GM21526 (cell line): ENCODE measurements at regions not wholly inside any gene's neighbourhood (a gene's known extent, or its start where the extent isn't known, plus 50 kb on each side); places are given as distances from the start of the nearest gene placed in this dataset.
"Not testable (repeated sequence)": the region's sequence is repeated elsewhere in the genome, so short reads cannot be mapped to it uniquely, and the experiment has no call there.

Experiments
- ATAC-seq: cut with Tn5 transposase; IDR thresholded peaks from one replicate; pipeline ENCODE4 v1.9.1; 2021; ENCODE audit warnings: moderate library complexity; ENCODE audit not compliant: unreplicated experiment, low FRiP score

GRCh38 chr3:181915551-181915950 lies 203.8 kb downstream of the SOX2 start:
- no peak for ATAC-seq

GRCh38 chr3:181916013-181916412 lies 204.3 kb downstream of the SOX2 start:
- ATAC-seq = no peak

- no peak for ATAC-seq
Observed at GRCh38 chr3:181917027-181917426, 205.3 kb downstream of the SOX2 start.

GRCh38 chr3:181919375-181919774 lies 207.7 kb downstream of the SOX2 start:
- no peak for ATAC-seq

GRCh38 chr3:181920409-181920808 lies 208.7 kb downstream of the SOX2 start:
- no peak for ATAC-seq

- ATAC-seq = peak; percentile 95
Observed at GRCh38 chr3:181921220-181921619, 209.5 kb downstream of the SOX2 start.

GRCh38 chr3:181925841-181926240 lies 214.1 kb downstream of the SOX2 start:
- ATAC-seq = not testable (repeated sequence)

GRCh38 chr3:181929501-181929900 lies 217.8 kb downstream of the SOX2 start:
- ATAC-seq = no peak

- no peak for ATAC-seq
Observed at GRCh38 chr3:181930105-181930504, 218.4 kb downstream of the SOX2 start.

- peak; percentile 72 for ATAC-seq
Observed at GRCh38 chr3:181932039-181932438, 220.3 kb downstream of the SOX2 start.

- peak; percentile 40 for ATAC-seq
Observed at GRCh38 chr3:181933052-181933618, 221.4 kb downstream of the SOX2 start.

- no peak for ATAC-seq
Observed at GRCh38 chr3:181935915-181936314, 224.2 kb downstream of the SOX2 start.

GRCh38 chr3:181936774-181937173 lies 225.0 kb downstream of the SOX2 start:
- ATAC-seq = no peak

GRCh38 chr3:181938580-181938979 lies 226.9 kb downstream of the SOX2 start:
- ATAC-seq = not testable (repeated sequence)

- no peak for ATAC-seq
Observed at GRCh38 chr3:181940703-181941102, 229.0 kb downstream of the SOX2 start.

- ATAC-seq = peak; percentile 84
Observed at GRCh38 chr3:181941250-181941649, 229.5 kb downstream of the SOX2 start.

GRCh38 chr3:181943285-181943684 lies 231.6 kb downstream of the SOX2 start:
- ATAC-seq = no peak

- no peak for ATAC-seq
Observed at GRCh38 chr3:181947606-181948005, 235.9 kb downstream of the SOX2 start.

- no peak for ATAC-seq
Observed at GRCh38 chr3:181948286-181948685, 236.6 kb downstream of the SOX2 start.

GRCh38 chr3:181952221-181952620 lies 240.5 kb downstream of the SOX2 start:
- ATAC-seq = no peak

GRCh38 chr3:181952929-181953328 lies 241.2 kb downstream of the SOX2 start:
- no peak for ATAC-seq

GRCh38 chr3:181955566-181955965 lies 243.8 kb downstream of the SOX2 start:
- peak; percentile 67 for ATAC-seq

- peak; percentile 38 for ATAC-seq
Observed at GRCh38 chr3:181956122-181956521, 244.4 kb downstream of the SOX2 start.
